ENCODE measurements at regions not wholly inside any gene's neighbourhood (a gene's known extent, or its start where the extent isn't known, plus 50 kb on each side); places are given as distances from the start of the nearest gene placed in this dataset.

GRCh38 chr9:96154081-96154480, 147.9 kb downstream of the HSD17B3 start:
- TF ChIP-seq POLR2AphosphoS5 (IDR thresholded peaks at IDR 0.05) (no peak), CTCF (IDR thresholded peaks at IDR 0.05) (no peak)

Measured in prostate gland (tissue), 2 donors.